DND-41 (cell line): ENCODE measurements at regions not wholly inside any gene's neighbourhood (a gene's known extent, or its start where the extent isn't known, plus 50 kb on each side); places are given as distances from the start of the nearest gene placed in this dataset.

Experiments
- ATAC-seq: fragments of 200-7000 bp; cut with Tn5 transposase; 3 replicates; pipeline ENCODE4 v1.9.1; 2021; ENCODE audit warnings: low read depth; ENCODE audit not compliant: insufficient read depth
- DNase-seq: peaks from one replicate; pipeline ENCODE4 v3.0.0-alpha.2; 2020
- H2AFZ ChIP-seq: 2 replicates; pipeline ENCODE4 v1.6.0; 2012; ENCODE audit warnings: low read depth, low read length
- H3K27ac ChIP-seq: 2 replicates; pipeline ENCODE4 v1.5.1; 2012; ENCODE audit warnings: low read length, inconsistent platforms
- H3K27me3 ChIP-seq: fragments of 200-600 bp; sonication (generic); 2 replicates; pipeline ENCODE4 v1.6.0; 2012; ENCODE audit warnings: low read length, mild to moderate bottlenecking, inconsistent platforms; ENCODE audit not compliant: insufficient read depth, poor library complexity
- H3K36me3 ChIP-seq: 2 replicates; pipeline ENCODE4 v1.5.1; 2012; ENCODE audit warnings: low read length, inconsistent platforms; ENCODE audit not compliant: insufficient read depth
- H3K4me1 ChIP-seq: 2 replicates; pipeline ENCODE4 v1.5.1; 2012; ENCODE audit warnings: mild to moderate bottlenecking, low read length; ENCODE audit not compliant: insufficient read depth
- H3K4me2 ChIP-seq: 2 replicates; pipeline ENCODE4 v1.6.0; 2012; ENCODE audit warnings: mild to moderate bottlenecking, moderate library complexity, low read length, inconsistent platforms; ENCODE audit not compliant: insufficient read depth
- H3K4me3 ChIP-seq, 2 experiments: fragments of 200-600 bp in 1 of 2; shearing (Covaris generic) in 1 of 2; 2 replicates each; pipeline ENCODE4 v1.5.1; 2012 to 2016; ENCODE audit warnings: inconsistent platforms in 2 of 2, low read length in 2 of 2, mild to moderate bottlenecking in 2 of 2, low read depth in 1 of 2, moderate library complexity in 1 of 2
- H3K79me2 ChIP-seq: 2 replicates; pipeline ENCODE4 v1.6.0; 2012; ENCODE audit warnings: low read length, inconsistent platforms; ENCODE audit not compliant: insufficient read depth
- H3K9ac ChIP-seq: 2 replicates; pipeline ENCODE4 v1.6.0; 2012; ENCODE audit warnings: low read depth, mild to moderate bottlenecking, inconsistent platforms, low read length, moderate library complexity
- H3K9me3 ChIP-seq: 2 replicates; pipeline ENCODE4 v1.5.1; 2012; ENCODE audit warnings: low read length, moderate library complexity, mild to moderate bottlenecking, inconsistent platforms; ENCODE audit not compliant: insufficient read depth, severe bottlenecking
- H4K20me1 ChIP-seq: 2 replicates; pipeline ENCODE4 v1.6.0; 2012; ENCODE audit warnings: low read length; ENCODE audit not compliant: insufficient read depth
- EZH2 ChIP-seq: IDR thresholded peaks from 3 replicates; pipeline ENCODE4 v1.6.1; 2012; ENCODE audit warnings: borderline replicate concordance, low read depth, mild to moderate bottlenecking, moderate library complexity, low read length, inconsistent platforms; ENCODE audit not compliant: severe bottlenecking
- TF ChIP-seq, protein P1 (sequence below): IDR thresholded peaks from 2 replicates; pipeline ENCODE4 v1.5.1; 2012; ENCODE audit warnings: borderline replicate concordance, low read length, moderate library complexity, mild to moderate bottlenecking; ENCODE audit not compliant: poor library complexity, severe bottlenecking; ENCODE audit errors: extremely low read depth

DNA sequence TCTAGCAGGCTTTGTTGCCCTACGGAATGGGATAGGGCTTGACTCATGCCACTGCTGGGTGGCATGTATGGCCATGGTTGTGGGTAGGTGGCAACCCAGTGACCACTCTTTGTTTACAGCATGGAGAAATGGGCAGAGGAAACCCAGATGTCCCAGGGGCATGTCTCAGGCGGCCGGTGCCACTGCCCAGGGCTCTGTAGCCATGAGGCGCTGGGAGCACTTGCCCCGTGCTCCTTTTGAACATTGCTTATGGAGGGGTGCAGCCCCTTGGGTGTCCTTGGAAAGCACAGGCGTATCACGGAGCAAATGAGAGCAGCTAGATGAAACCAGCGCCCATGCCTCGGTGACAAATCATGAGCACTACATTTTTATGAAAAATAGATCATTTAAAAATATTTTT, 212.5 kb upstream of the ECI2 start:
- H3K27me3 ChIP-seq: no peaks in the 10 kb centered on the region
- no peaks in the 10 kb centered on the region for H3K9me3 ChIP-seq
- ATAC-seq (no peak), DNase-seq (no peak)
- H4K20me1 ChIP-seq: no peaks in the 10 kb centered on the region
- no peaks in the 10 kb centered on the region for H3K79me2 ChIP-seq
- no peak overlapping the region for H2AFZ ChIP-seq
- no peak overlapping the region for H3K9ac ChIP-seq
- no peaks in the 10 kb centered on the region for H3K36me3 ChIP-seq
- H3K27ac ChIP-seq: no peak overlapping the region
- no peak overlapping the region for H3K4me3 ChIP-seq
- no peak overlapping the region for H3K4me2 ChIP-seq
- TF ChIP-seq, protein P1, sequence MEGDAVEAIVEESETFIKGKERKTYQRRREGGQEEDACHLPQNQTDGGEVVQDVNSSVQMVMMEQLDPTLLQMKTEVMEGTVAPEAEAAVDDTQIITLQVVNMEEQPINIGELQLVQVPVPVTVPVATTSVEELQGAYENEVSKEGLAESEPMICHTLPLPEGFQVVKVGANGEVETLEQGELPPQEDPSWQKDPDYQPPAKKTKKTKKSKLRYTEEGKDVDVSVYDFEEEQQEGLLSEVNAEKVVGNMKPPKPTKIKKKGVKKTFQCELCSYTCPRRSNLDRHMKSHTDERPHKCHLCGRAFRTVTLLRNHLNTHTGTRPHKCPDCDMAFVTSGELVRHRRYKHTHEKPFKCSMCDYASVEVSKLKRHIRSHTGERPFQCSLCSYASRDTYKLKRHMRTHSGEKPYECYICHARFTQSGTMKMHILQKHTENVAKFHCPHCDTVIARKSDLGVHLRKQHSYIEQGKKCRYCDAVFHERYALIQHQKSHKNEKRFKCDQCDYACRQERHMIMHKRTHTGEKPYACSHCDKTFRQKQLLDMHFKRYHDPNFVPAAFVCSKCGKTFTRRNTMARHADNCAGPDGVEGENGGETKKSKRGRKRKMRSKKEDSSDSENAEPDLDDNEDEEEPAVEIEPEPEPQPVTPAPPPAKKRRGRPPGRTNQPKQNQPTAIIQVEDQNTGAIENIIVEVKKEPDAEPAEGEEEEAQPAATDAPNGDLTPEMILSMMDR: no peak
- no peak for TF ChIP-seq EZH2
- no peaks in the 10 kb centered on the region for H3K4me1 ChIP-seq

DNA sequence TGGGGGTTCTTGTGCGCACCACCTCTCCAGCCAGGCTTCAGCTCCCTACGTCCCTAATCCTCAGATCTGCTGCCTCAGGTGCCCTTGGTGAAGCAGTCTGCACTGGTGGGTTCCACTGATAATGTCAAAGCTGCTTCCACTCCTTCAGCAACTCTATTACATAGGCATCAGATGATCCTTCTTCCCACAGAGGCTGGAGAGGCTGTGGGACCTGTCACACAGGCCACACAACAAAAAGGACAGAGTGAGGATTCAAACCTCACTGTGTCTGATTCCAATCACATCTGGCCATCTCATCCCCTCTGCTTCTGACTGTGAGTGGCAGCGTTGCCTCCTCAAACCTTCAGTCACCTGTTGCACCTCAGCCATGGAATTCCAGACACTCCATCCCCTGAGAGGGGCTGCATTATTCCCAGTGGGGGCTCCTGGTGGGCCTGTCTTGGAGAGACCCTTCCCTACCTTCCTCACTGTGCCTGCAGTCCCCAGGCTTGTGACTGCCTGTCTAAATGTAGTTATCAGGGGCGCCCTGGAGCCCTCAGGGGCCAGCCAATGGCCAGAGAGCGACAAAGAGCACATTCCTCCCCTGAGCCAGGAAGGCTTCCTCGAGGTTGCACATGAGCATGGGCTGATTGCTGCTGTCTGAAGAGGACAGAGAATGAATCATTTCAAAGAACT, 211.4 kb upstream of the ECI2 start:
- Histone ChIP-seq H3K27me3 (no peaks in the 10 kb centered on the region), H3K9me3 (no peaks in the 10 kb centered on the region), H3K79me2 (no peaks in the 10 kb centered on the region), H3K4me1 (no peaks in the 10 kb centered on the region), H3K4me3 (no peak overlapping the region), H3K9ac (no peak overlapping the region), H3K4me2 (no peak overlapping the region), H3K36me3 (no peaks in the 10 kb centered on the region), H4K20me1 (no peaks in the 10 kb centered on the region), H2AFZ (no peak overlapping the region), H3K27ac (no peak overlapping the region)
- TF ChIP-seq EZH2: no peak
- TF ChIP-seq, protein P1: no peak
- DNase-seq: no peak
- ATAC-seq: no peak

DNA sequence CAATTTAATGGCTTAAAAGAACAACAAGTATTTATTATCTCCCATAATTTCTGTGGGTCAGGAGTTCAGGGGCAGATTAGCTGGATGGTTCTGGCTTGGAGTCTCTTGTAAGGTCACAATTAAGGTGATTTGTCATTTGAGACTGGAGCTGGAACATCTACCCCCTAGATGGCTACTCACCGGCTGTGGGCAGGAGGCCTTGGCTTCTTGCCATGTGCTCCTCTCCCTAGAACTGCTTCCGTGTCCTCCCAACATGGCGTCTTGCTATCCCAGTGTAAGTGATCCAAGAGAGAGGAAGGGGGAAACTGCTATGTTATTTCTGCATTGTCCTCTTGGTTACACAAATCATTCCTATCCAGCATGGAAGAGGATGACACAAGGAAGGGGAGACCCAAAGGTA, 210.2 kb upstream of the ECI2 start:
- H3K9me3 ChIP-seq: no peaks in the 10 kb centered on the region
- no peak overlapping the region for H3K4me3 ChIP-seq
- H2AFZ ChIP-seq: no peak overlapping the region
- H3K36me3 ChIP-seq: no peaks in the 10 kb centered on the region
- DNase-seq (no peak), ATAC-seq (no peak)
- H3K79me2 ChIP-seq: no peaks in the 10 kb centered on the region
- no peak overlapping the region for H3K4me2 ChIP-seq
- no peak overlapping the region for H3K9ac ChIP-seq
- H4K20me1 ChIP-seq: no peaks in the 10 kb centered on the region
- H3K27ac ChIP-seq: no peak overlapping the region
- TF ChIP-seq EZH2: no peak
- no peaks in the 10 kb centered on the region for H3K27me3 ChIP-seq
- H3K4me1 ChIP-seq: no peaks in the 10 kb centered on the region

DNA sequence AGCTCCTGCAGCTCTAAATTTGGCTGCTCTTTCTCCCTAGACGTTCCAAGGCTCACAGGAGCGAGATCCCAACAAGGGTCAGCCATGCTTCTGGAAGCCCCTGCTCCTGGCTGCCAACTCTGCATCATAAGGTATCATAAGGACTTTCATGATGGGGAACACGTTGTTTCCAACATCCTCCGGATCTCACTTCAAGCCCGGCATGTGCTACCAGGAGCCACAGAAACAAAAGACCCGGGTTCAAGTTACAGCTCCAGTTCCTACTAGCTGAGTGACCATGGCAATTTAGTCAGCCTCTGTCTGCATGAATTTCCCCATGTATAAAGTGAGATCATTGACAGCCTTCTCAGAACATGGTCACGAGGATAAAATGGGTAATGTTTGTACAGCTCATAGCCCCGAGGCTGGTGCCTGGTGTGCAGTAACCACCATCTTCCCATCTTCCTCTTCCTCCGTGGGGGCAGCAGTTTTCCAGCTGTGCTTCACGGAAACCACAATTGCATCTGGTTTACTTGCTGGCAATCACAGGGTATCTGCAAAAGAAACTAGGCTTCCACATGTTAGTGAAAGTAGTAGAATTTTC, 209.0 kb upstream of the ECI2 start:
- TF ChIP-seq, protein P1: no peak
- no peak for TF ChIP-seq EZH2
- peak; percentile 9 for DNase-seq
- no peak overlapping the region for H3K9ac ChIP-seq
- peak; percentile 19; the same call in 1 of the 3 replicates for ATAC-seq
- no peaks in the 10 kb centered on the region for H3K79me2 ChIP-seq
- H3K27ac ChIP-seq: no peak overlapping the region
- no peaks in the 10 kb centered on the region for H3K4me1 ChIP-seq
- H3K36me3 ChIP-seq: no peaks in the 10 kb centered on the region
- H3K4me3 ChIP-seq: no peak overlapping the region
- no peaks in the 10 kb centered on the region for H3K27me3 ChIP-seq
- H4K20me1 ChIP-seq: no peaks in the 10 kb centered on the region
- H3K4me2 ChIP-seq: no peak overlapping the region
- no peak overlapping the region for H2AFZ ChIP-seq
- H3K9me3 ChIP-seq: no peaks in the 10 kb centered on the region
